ENCODE measurements at regions not wholly inside any gene's neighbourhood (a gene's known extent, or its start where the extent isn't known, plus 50 kb on each side); places are given as distances from the start of the nearest gene placed in this dataset.

DNA sequence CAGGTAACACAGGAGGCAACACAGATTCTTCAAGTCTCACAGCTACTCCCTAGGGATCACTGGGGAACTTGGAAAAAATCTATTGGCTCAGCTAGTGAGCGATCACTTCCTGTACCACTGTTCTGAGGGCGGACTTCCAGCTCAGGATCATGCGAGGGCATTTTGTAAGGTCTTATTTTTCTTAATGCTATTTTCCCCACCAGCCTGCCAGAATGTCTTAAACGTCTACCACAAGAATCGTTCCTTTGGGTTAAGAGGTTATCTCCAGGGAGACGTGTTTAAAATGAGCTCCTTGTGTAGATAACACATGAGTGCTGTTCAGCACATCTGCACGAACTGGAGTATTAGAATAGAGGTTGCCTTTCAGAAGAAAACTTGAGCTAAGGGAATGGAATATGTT lies 162.6 kb downstream of the ETNK1 start:
- Histone ChIP-seq H3K9me3 (ENCODE audit: control insufficient read depth in 4 of 4, low read length in 3 of 4) (no peaks in the 10 kb centered on the region), H3K27me3 (ENCODE audit: control insufficient read depth in 4 of 4, insufficient read depth in 4 of 4, low read length in 3 of 4) (no peaks in the 10 kb centered on the region), H3K27ac (ENCODE audit: low read depth in 1 of 2, low read length in 2 of 2) (no peak overlapping the region), H3K9ac (ENCODE audit: low read depth in 1 of 2, low read length in 2 of 2) (no peak overlapping the region), H3K4me3 (ENCODE audit: low read depth in 1 of 3, low read length in 3 of 3) (no peak overlapping the region), H3K4me1 (ENCODE audit: control insufficient read depth in 4 of 4, insufficient read depth in 4 of 4, low read length in 3 of 4) (no peaks in the 10 kb centered on the region), H3K36me3 (ENCODE audit: control insufficient read depth in 4 of 4, insufficient read depth in 3 of 4, low read depth in 1 of 4, low read length in 3 of 4) (no peaks in the 10 kb centered on the region)
- WGBS = 59% methylated on average over 7 of the region's 7 CpGs
- TF ChIP-seq, protein P1, sequence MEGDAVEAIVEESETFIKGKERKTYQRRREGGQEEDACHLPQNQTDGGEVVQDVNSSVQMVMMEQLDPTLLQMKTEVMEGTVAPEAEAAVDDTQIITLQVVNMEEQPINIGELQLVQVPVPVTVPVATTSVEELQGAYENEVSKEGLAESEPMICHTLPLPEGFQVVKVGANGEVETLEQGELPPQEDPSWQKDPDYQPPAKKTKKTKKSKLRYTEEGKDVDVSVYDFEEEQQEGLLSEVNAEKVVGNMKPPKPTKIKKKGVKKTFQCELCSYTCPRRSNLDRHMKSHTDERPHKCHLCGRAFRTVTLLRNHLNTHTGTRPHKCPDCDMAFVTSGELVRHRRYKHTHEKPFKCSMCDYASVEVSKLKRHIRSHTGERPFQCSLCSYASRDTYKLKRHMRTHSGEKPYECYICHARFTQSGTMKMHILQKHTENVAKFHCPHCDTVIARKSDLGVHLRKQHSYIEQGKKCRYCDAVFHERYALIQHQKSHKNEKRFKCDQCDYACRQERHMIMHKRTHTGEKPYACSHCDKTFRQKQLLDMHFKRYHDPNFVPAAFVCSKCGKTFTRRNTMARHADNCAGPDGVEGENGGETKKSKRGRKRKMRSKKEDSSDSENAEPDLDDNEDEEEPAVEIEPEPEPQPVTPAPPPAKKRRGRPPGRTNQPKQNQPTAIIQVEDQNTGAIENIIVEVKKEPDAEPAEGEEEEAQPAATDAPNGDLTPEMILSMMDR (IDR thresholded peaks at IDR 0.05; ENCODE audit: low read depth, low read length, missing input control) = no peak
- no peak for TF ChIP-seq RAD21 (IDR thresholded peaks at IDR 0.05)
- TF ChIP-seq JUND (IDR thresholded peaks at IDR 0.05) = no peak
- no peak for TF ChIP-seq TAF1 (conservative IDR thresholded peaks at IDR 0.05)
- no peak for TF ChIP-seq FOXA1 (IDR thresholded peaks at IDR 0.05)
- TF ChIP-seq GABPA (IDR thresholded peaks at IDR 0.05 in 1 of 2, conservative IDR thresholded peaks at IDR 0.05 in 1 of 2) = no peak
- TF ChIP-seq YY1 (IDR thresholded peaks at IDR 0.05) = no peak
- no peak for TF ChIP-seq ATF3 (IDR thresholded peaks at IDR 0.05)
- TF ChIP-seq ZBTB33 (IDR thresholded peaks at IDR 0.05) = no peak
- no peak for TF ChIP-seq NR2F2 (IDR thresholded peaks at IDR 0.05)
- TF ChIP-seq, protein P2, sequence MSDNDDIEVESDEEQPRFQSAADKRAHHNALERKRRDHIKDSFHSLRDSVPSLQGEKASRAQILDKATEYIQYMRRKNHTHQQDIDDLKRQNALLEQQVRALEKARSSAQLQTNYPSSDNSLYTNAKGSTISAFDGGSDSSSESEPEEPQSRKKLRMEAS (IDR thresholded peaks at IDR 0.05) = no peak
- no peak for TF ChIP-seq SP1 (IDR thresholded peaks at IDR 0.05)
- TF ChIP-seq HNF4G (IDR thresholded peaks at IDR 0.05) = no peak
- DNase-seq (ENCODE audit: low spot score) = no peak

GRCh38 chr12:22788913-22789312 lies 163.9 kb downstream of the ETNK1 start:
- 85% methylated on average over 3 of the region's 3 CpGs for WGBS
- Histone ChIP-seq H3K36me3 (ENCODE audit: control insufficient read depth in 4 of 4, insufficient read depth in 3 of 4, low read depth in 1 of 4, low read length in 3 of 4) (no peaks in the 10 kb centered on the region), H3K9ac (ENCODE audit: low read depth in 1 of 2, low read length in 2 of 2) (no peak overlapping the region), H3K4me3 (ENCODE audit: low read depth in 1 of 3, low read length in 3 of 3) (no peak overlapping the region), H3K27me3 (ENCODE audit: control insufficient read depth in 4 of 4, insufficient read depth in 4 of 4, low read length in 3 of 4) (no peaks in the 10 kb centered on the region), H3K4me1 (ENCODE audit: control insufficient read depth in 4 of 4, insufficient read depth in 4 of 4, low read length in 3 of 4) (no peaks in the 10 kb centered on the region), H3K9me3 (ENCODE audit: control insufficient read depth in 4 of 4, low read length in 3 of 4) (no peaks in the 10 kb centered on the region), H3K27ac (ENCODE audit: low read depth in 1 of 2, low read length in 2 of 2) (no peak overlapping the region)
- no peak for DNase-seq (ENCODE audit: low spot score)
- TF ChIP-seq HNF4G (IDR thresholded peaks at IDR 0.05) (no peak), RXRA (IDR thresholded peaks at IDR 0.05) (no peak), ATF3 (IDR thresholded peaks at IDR 0.05) (no peak), GABPA (IDR thresholded peaks at IDR 0.05 in 1 of 2, conservative IDR thresholded peaks at IDR 0.05 in 1 of 2) (no peak), EGR1 (IDR thresholded peaks at IDR 0.05; ENCODE audit: low read depth in 2 of 2) (no peak)

DNA sequence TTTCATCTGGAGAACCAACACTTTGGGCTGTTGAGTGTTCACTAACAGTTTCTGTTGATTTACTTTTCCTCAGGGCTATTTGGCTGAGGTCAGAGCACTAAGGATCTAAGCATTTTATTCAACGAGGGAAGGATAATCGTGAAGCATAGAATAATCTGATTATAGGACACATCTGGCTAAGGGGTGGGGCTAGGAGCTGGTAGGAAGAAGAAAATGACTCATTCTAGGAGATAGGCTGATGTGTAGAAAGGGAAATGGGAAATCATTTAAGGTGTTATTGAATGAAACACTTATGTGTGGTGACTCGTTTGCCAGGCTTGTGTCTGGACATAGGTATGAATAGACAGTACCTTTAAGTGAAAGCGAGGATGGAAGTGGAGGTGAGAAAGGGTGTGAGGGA lies 167.2 kb downstream of the ETNK1 start:
- Histone ChIP-seq H3K9ac (ENCODE audit: low read depth in 1 of 2, low read length in 2 of 2) (no peak overlapping the region), H3K4me3 (ENCODE audit: low read depth in 1 of 3, low read length in 3 of 3) (no peak overlapping the region), H3K27me3 (ENCODE audit: control insufficient read depth in 4 of 4, insufficient read depth in 4 of 4, low read length in 3 of 4) (no peaks in the 10 kb centered on the region), H3K4me1 (ENCODE audit: control insufficient read depth in 4 of 4, insufficient read depth in 4 of 4, low read length in 3 of 4) (no peaks in the 10 kb centered on the region), H3K9me3 (ENCODE audit: control insufficient read depth in 4 of 4, low read length in 3 of 4) (no peaks in the 10 kb centered on the region), H3K36me3 (ENCODE audit: control insufficient read depth in 4 of 4, insufficient read depth in 3 of 4, low read depth in 1 of 4, low read length in 3 of 4) (no peaks in the 10 kb centered on the region), H3K27ac (ENCODE audit: low read depth in 1 of 2, low read length in 2 of 2) (no peak overlapping the region)
- no peak for DNase-seq (ENCODE audit: low spot score)
- WGBS = 76% methylated on average over 4 of the region's 4 CpGs
- TF ChIP-seq ATF3 (IDR thresholded peaks at IDR 0.05) = no peak
- TF ChIP-seq RXRA (IDR thresholded peaks at IDR 0.05) = no peak
- TF ChIP-seq SP1 (IDR thresholded peaks at IDR 0.05) = no peak
- TF ChIP-seq TAF1 (conservative IDR thresholded peaks at IDR 0.05) = no peak
- no peak for TF ChIP-seq FOXA1 (IDR thresholded peaks at IDR 0.05)
- TF ChIP-seq, protein P3, sequence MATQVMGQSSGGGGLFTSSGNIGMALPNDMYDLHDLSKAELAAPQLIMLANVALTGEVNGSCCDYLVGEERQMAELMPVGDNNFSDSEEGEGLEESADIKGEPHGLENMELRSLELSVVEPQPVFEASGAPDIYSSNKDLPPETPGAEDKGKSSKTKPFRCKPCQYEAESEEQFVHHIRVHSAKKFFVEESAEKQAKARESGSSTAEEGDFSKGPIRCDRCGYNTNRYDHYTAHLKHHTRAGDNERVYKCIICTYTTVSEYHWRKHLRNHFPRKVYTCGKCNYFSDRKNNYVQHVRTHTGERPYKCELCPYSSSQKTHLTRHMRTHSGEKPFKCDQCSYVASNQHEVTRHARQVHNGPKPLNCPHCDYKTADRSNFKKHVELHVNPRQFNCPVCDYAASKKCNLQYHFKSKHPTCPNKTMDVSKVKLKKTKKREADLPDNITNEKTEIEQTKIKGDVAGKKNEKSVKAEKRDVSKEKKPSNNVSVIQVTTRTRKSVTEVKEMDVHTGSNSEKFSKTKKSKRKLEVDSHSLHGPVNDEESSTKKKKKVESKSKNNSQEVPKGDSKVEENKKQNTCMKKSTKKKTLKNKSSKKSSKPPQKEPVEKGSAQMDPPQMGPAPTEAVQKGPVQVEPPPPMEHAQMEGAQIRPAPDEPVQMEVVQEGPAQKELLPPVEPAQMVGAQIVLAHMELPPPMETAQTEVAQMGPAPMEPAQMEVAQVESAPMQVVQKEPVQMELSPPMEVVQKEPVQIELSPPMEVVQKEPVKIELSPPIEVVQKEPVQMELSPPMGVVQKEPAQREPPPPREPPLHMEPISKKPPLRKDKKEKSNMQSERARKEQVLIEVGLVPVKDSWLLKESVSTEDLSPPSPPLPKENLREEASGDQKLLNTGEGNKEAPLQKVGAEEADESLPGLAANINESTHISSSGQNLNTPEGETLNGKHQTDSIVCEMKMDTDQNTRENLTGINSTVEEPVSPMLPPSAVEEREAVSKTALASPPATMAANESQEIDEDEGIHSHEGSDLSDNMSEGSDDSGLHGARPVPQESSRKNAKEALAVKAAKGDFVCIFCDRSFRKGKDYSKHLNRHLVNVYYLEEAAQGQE (IDR thresholded peaks at IDR 0.05) = no peak
- TF ChIP-seq NR2F2 (IDR thresholded peaks at IDR 0.05) = no peak
- TF ChIP-seq, protein P2 (IDR thresholded peaks at IDR 0.05) = no peak
- no peak for TF ChIP-seq EGR1 (IDR thresholded peaks at IDR 0.05; ENCODE audit: low read depth in 2 of 2)
- TF ChIP-seq ZBTB33 (IDR thresholded peaks at IDR 0.05) = no peak
- TF ChIP-seq RAD21 (IDR thresholded peaks at IDR 0.05) = no peak

All from liver (tissue), 8 donors.